Panc1 (cell line): ENCODE measurements at regions not wholly inside any gene's neighbourhood (a gene's known extent, or its start where the extent isn't known, plus 50 kb on each side); places are given as distances from the start of the nearest gene placed in this dataset.

Experiments used
- ATAC-seq: fragments of 200-7000 bp; cut with Tn5 transposase; 2 replicates; pipeline ENCODE4 v1.9.1; 2020; ENCODE audit warnings: mild to moderate bottlenecking, moderate library complexity
- BruUV-seq: library from RNA; stranded (reverse); fragments of 400-500 nt; replicated peaks from 2 replicates; lab custom pipeline; 2021; lab: Mats Ljungman, UMichigan
- CTCF ChIA-PET: fragments of 300-600 bp; sonication (Branson Sonifier 250); formaldehyde crosslinking; loops from one replicate; lab custom pipeline; 2022; ENCODE audit warnings: antibody characterized with exemption; lab: Charles Lee
- POLR2A ChIA-PET: fragments of 300-600 bp; sonication (Branson Sonifier 250); formaldehyde crosslinking; loops from one replicate; lab custom pipeline; 2022; ENCODE audit warnings: antibody characterized with exemption; lab: Charles Lee
- DNase-seq: peaks from one replicate; pipeline ENCODE4 v3.0.0-alpha.2; 2010; ENCODE audit warnings: low read depth, low spot score
- H3K27ac ChIP-seq: 2 replicates; pipeline ENCODE4 v1.5.1; 2011; ENCODE audit warnings: mild to moderate bottlenecking, low read length, inconsistent platforms
- H3K27me3 ChIP-seq: fragments of 200-500 bp; sonication (Bioruptor generic); 2 replicates; pipeline ENCODE4 v1.6.0; 2014; ENCODE audit warnings: low read length, inconsistent platforms; ENCODE audit not compliant: control insufficient read depth, insufficient read depth
- H3K36me3 ChIP-seq: fragments of 200-500 bp; sonication (Bioruptor generic); 2 replicates; pipeline ENCODE4 v1.5.1; 2014; ENCODE audit warnings: inconsistent platforms, mild to moderate bottlenecking, low read length, moderate library complexity; ENCODE audit not compliant: control insufficient read depth, insufficient read depth
- H3K4me1 ChIP-seq: 2 replicates; pipeline ENCODE4 v1.5.1; 2011; ENCODE audit warnings: inconsistent platforms, mild to moderate bottlenecking, low read length, moderate library complexity; ENCODE audit not compliant: control insufficient read depth, insufficient read depth
- H3K4me3 ChIP-seq, 2 experiments: 2 replicates each; pipeline ENCODE4 v1.5.1; 2011 to 2012; ENCODE audit warnings: low read depth in 2 of 2, low read length in 2 of 2, mild to moderate bottlenecking in 2 of 2, inconsistent platforms in 1 of 2, moderate library complexity in 1 of 2
- H3K9me3 ChIP-seq: fragments of 200-500 bp; sonication (Bioruptor generic); 2 replicates; pipeline ENCODE4 v1.5.1; 2014; ENCODE audit warnings: low read depth, mild to moderate bottlenecking, inconsistent platforms, low read length, moderate library complexity; ENCODE audit not compliant: control insufficient read depth, insufficient read depth
- CTCF ChIP-seq: fragments of 450-650 bp; IDR thresholded peaks from 2 replicates; pipeline ENCODE4 v1.5.1; 2017; ENCODE audit warnings: mild to moderate bottlenecking
- POLR2AphosphoS5 ChIP-seq: IDR thresholded peaks from 2 replicates; pipeline ENCODE4 v1.6.1; 2012; ENCODE audit warnings: mild to moderate bottlenecking, low read depth, low read length, moderate library complexity
- REST ChIP-seq, 2 experiments: IDR thresholded peaks; 2 replicates each; pipeline ENCODE4 v1.6.1; 2011 to 2012; ENCODE audit warnings: low read depth in 2 of 2, control low read depth in 1 of 2, low read length in 1 of 2, mild to moderate bottlenecking in 1 of 2, moderate library complexity in 1 of 2; ENCODE audit not compliant: insufficient read depth in 1 of 2
- SIN3A ChIP-seq: IDR thresholded peaks from 2 replicates; pipeline ENCODE4 v1.6.1; 2012; ENCODE audit warnings: low read depth, mild to moderate bottlenecking, low read length, moderate library complexity, borderline replicate concordance; ENCODE audit not compliant: insufficient read depth
- TCF7L2 ChIP-seq: IDR thresholded peaks from 2 replicates; pipeline ENCODE4 v1.6.1; 2011; ENCODE audit warnings: mild to moderate bottlenecking, low read depth, low read length, inconsistent platforms
- in situ Hi-C: cut with HindIII; loops from 2 replicates; pipeline ENCODE4 v1.10.0; 2016; ENCODE audit warnings: low sequenced_read_pairs, low pct_unique_long_range_greater_than_20kb
- intact Hi-C: fragments of 100-400 bp; cut with micrococcal nuclease; formaldehyde crosslinking; loops from one replicate; pipeline ENCODE4 v1.10.0; 2022; ENCODE audit not compliant: unreplicated experiment

- Histone ChIP-seq H3K4me1 (no peaks in the 10 kb centered on the region), H3K4me3 (no peak overlapping the region), H3K9me3 (no peaks in the 10 kb centered on the region), H3K36me3 (no peaks in the 10 kb centered on the region), H3K27ac (no peak overlapping the region), H3K27me3 (peaks cover 2% of the 10 kb centered on the region; the same call in 1 of the 2 replicates)
- intact Hi-C loops = loop anchor here (10.0 kb wide), 1 partner anchor 258 kb away; no protein-coding TSS in a partner anchor
- no TSS peak for BruUV-seq
- POLR2A ChIA-PET = no interaction called here
- CTCF ChIA-PET = no interaction called here
- DNase-seq (no peak), ATAC-seq (no peak)
- TF ChIP-seq SIN3A (no peak), REST (IDR thresholded peaks at IDR 0.05; ENCODE audit: insufficient read depth in 1 of 2, low read depth in 2 of 2, low read length in 1 of 2) (no peak), POLR2AphosphoS5 (no peak), TCF7L2 (no peak), CTCF (no peak)
- in situ Hi-C loops = no loop called here
These were observed 159.6 kb upstream of the CHST15 start for GRCh38 chr10:124253006-124253405.

- POLR2A ChIA-PET = interaction anchor here (0.7 kb wide), 1 partner anchor 242 kb away, joined by 3 read pairs; no protein-coding TSS in a partner anchor
- in situ Hi-C loops = no loop called here
- BruUV-seq = no TSS peak
These were observed 158.8 kb upstream of the CHST15 start for GRCh38 chr10:124252097-124252715.

More at GRCh38 chr10:124252097-124252715, 158.8 kb upstream of the CHST15 start:
- DNase-seq (no peak), ATAC-seq (no peak)
- Histone ChIP-seq H3K36me3 (no peaks in the 10 kb centered on the region), H3K4me1 (no peaks in the 10 kb centered on the region), H3K9me3 (no peaks in the 10 kb centered on the region), H3K27ac (no peak overlapping the region), H3K27me3 (peaks cover 2% of the 10 kb centered on the region; the same call in 1 of the 2 replicates), H3K4me3 (no peak overlapping the region)
- CTCF ChIA-PET = no interaction called here
- no peak for TF ChIP-seq TCF7L2
- intact Hi-C loops = loop anchor here (10.0 kb wide), 1 partner anchor 257 kb away; no protein-coding TSS in a partner anchor
